ENCODE measurements at regions not wholly inside any gene's neighbourhood (a gene's known extent, or its start where the extent isn't known, plus 50 kb on each side); places are given as distances from the start of the nearest gene placed in this dataset.

- ATAC-seq (no peak), DNase-seq (no peak)
- no peaks in the 10 kb centered on the region for H3K27me3 ChIP-seq
- intact Hi-C loops (cut with DNase I): no loop called here
- H3K36me3 ChIP-seq (replicated peaks in 1 of 2; ENCODE audit: insufficient read depth in 1 of 2, low read depth in 2 of 2): no peaks in the 10 kb centered on the region
- WGBS, 2 donors: 66 to 72% methylated on average over 3 of the region's 3 CpGs
- no peaks in the 10 kb centered on the region for H3K4me1 ChIP-seq
- no peak overlapping the region for H3K4me3 ChIP-seq
- no peak overlapping the region for H3K27ac ChIP-seq
- TF ChIP-seq CTCF (IDR thresholded peaks at IDR 0.05): no peak
- no peak for TF ChIP-seq POLR2A (IDR thresholded peaks at IDR 0.05)
- H3K9me3 ChIP-seq: no peaks in the 10 kb centered on the region
Observed at GRCh38 chr1:87927391-87928280, 599.0 kb downstream of the LMO4 start.

- H3K4me1 ChIP-seq: no peaks in the 10 kb centered on the region
- H3K27ac ChIP-seq: no peak overlapping the region
- DNase-seq (no peak), ATAC-seq (no peak)
- no peaks in the 10 kb centered on the region for H3K36me3 ChIP-seq (replicated peaks in 1 of 2; ENCODE audit: insufficient read depth in 1 of 2, low read depth in 2 of 2)
- H3K27me3 ChIP-seq: no peaks in the 10 kb centered on the region
- 9 to 10% methylated on average over 1 of the region's 1 CpG for WGBS, 2 donors
- no peak for TF ChIP-seq CTCF (IDR thresholded peaks at IDR 0.05)
- TF ChIP-seq POLR2A (IDR thresholded peaks at IDR 0.05): no peak
- intact Hi-C loops (cut with DNase I): no loop called here
- H3K9me3 ChIP-seq: no peaks in the 10 kb centered on the region
- no peak overlapping the region for H3K4me3 ChIP-seq
Observed at GRCh38 chr1:87928623-87929022, 599.9 kb downstream of the LMO4 start.

- Histone ChIP-seq H3K9me3 (no peaks in the 10 kb centered on the region), H3K27ac (no peak overlapping the region), H3K27me3 (no peaks in the 10 kb centered on the region), H3K36me3 (replicated peaks in 1 of 2; ENCODE audit: insufficient read depth in 1 of 2, low read depth in 2 of 2) (no peaks in the 10 kb centered on the region), H3K4me1 (no peaks in the 10 kb centered on the region), H3K4me3 (no peak overlapping the region)
- TF ChIP-seq CTCF (IDR thresholded peaks at IDR 0.05) (no peak), POLR2A (IDR thresholded peaks at IDR 0.05) (no peak)
- DNase-seq (no peak), ATAC-seq (no peak)
- 77 to 84% methylated on average over 1 of the region's 1 CpG for WGBS, 2 donors
- intact Hi-C loops (cut with DNase I): no loop called here
Observed at GRCh38 chr1:87929906-87930305, 601.2 kb downstream of the LMO4 start.

GRCh38 chr1:87930796-87931195 is 602.1 kb downstream of the LMO4 start:
- Histone ChIP-seq H3K4me1 (no peaks in the 10 kb centered on the region), H3K4me3 (no peak overlapping the region), H3K27ac (no peak overlapping the region), H3K9me3 (no peaks in the 10 kb centered on the region), H3K36me3 (replicated peaks in 1 of 2; ENCODE audit: insufficient read depth in 1 of 2, low read depth in 2 of 2) (no peaks in the 10 kb centered on the region), H3K27me3 (no peaks in the 10 kb centered on the region)
- DNase-seq (no peak), ATAC-seq (no peak)
- WGBS, 2 donors: 95 to 100% methylated on average over 1 of the region's 1 CpG
- TF ChIP-seq POLR2A (IDR thresholded peaks at IDR 0.05): no peak
- no peak for TF ChIP-seq CTCF (IDR thresholded peaks at IDR 0.05)
- intact Hi-C loops (cut with DNase I): no loop called here

- H3K36me3 ChIP-seq (replicated peaks in 1 of 2; ENCODE audit: insufficient read depth in 1 of 2, low read depth in 2 of 2): no peaks in the 10 kb centered on the region
- TF ChIP-seq CTCF (IDR thresholded peaks at IDR 0.05) (no peak), POLR2A (IDR thresholded peaks at IDR 0.05) (no peak)
- H3K27ac ChIP-seq: no peak overlapping the region
- no peaks in the 10 kb centered on the region for H3K4me1 ChIP-seq
- WGBS, 2 donors: 82 to 89% methylated on average over 6 of the region's 6 CpGs
- intact Hi-C loops (cut with DNase I): no loop called here
- ATAC-seq (no peak), DNase-seq (no peak)
- no peaks in the 10 kb centered on the region for H3K27me3 ChIP-seq
- H3K4me3 ChIP-seq: no peak overlapping the region
- no peaks in the 10 kb centered on the region for H3K9me3 ChIP-seq
Observed at GRCh38 chr1:87933171-87933570, 604.5 kb downstream of the LMO4 start.

Data from body of pancreas (tissue), 4 donors.